Stomach (tissue), 8 donors: ENCODE measurements at regions not wholly inside any gene's neighbourhood (a gene's known extent, or its start where the extent isn't known, plus 50 kb on each side); places are given as distances from the start of the nearest gene placed in this dataset.

Experiments
- DNase-seq, 2 donors: peaks; one replicate each; pipeline versions ENCODE4 v3.0.0 to v3.0.0-alpha.2; 2013 to 2019
- H3K27ac ChIP-seq, 5 donors: fragments of 200-600 bp in 4 of 5; sonication (generic) in 4 of 5; one replicate each; pipeline ENCODE4 v1.5.1; 2013 to 2019; ENCODE audit warnings: mild to moderate bottlenecking in 1 of 5, moderate library complexity in 1 of 5
- H3K27me3 ChIP-seq, 3 donors: fragments of 200-600 bp; sonication (generic); one replicate each; pipeline ENCODE4 v1.5.1; 2017 to 2019; ENCODE audit warnings: mixed run types in 1 of 3
- H3K36me3 ChIP-seq, 4 donors: fragments of 200-600 bp; sonication (generic); 1 replicate in 3 of 4; 2 replicates in 1 of 4; pipeline ENCODE4 v1.5.1; 2016 to 2019
- H3K4me1 ChIP-seq, 4 donors: fragments of 200-600 bp; sonication (generic); one replicate each; pipeline ENCODE4 v1.5.1; 2016 to 2019
- H3K4me3 ChIP-seq, 4 donors: fragments of 200-600 bp; sonication (generic) in 3 of 4; one replicate each; pipeline ENCODE4 v1.5.1; 2016 to 2019; ENCODE audit warnings: mild to moderate bottlenecking in 1 of 4
- H3K9me3 ChIP-seq, 4 donors: fragments of 200-600 bp; sonication (generic); one replicate each; pipeline ENCODE4 v1.5.1; 2016 to 2019
- CTCF ChIP-seq, 7 experiments: fragments of 450-650 bp in 4 of 7; fragments of 200-600 bp in 3 of 7; sonication (generic) in 3 of 7; IDR thresholded peaks; one replicate each; pipeline ENCODE4 v1.5.1; 2016 to 2019; ENCODE audit warnings: antibody characterized with exemption in 7 of 7, control low read depth in 2 of 7, mild to moderate bottlenecking in 1 of 7
- EP300 ChIP-seq: sonication (generic); formaldehyde crosslinking; IDR thresholded peaks from one replicate; pipeline ENCODE4 v1.6.1; 2017; ENCODE audit warnings: antibody characterized with exemption
- POLR2A ChIP-seq, 4 donors: fragments of 450-650 bp; IDR thresholded peaks; one replicate each; pipeline ENCODE4 v1.6.1; 2016; ENCODE audit warnings: antibody characterized with exemption in 4 of 4, control low read depth in 2 of 4, mild to moderate bottlenecking in 1 of 4, moderate library complexity in 1 of 4
- POLR2AphosphoS5 ChIP-seq, 3 donors: sonication (generic); formaldehyde crosslinking; IDR thresholded peaks; one replicate each; pipeline ENCODE4 v1.6.1; 2016; ENCODE audit warnings: antibody characterized with exemption in 3 of 3
- WGBS, 5 donors: extraction: QIAGEN DNeasy Blood & Tissue Kit in 3 of 5; methylation state at CpG; one replicate each; pipeline versions ENCODE4 v1.1.5 to v1.1.7; 2013 to 2018; 5-methylcytosine and 5-hydroxymethylcytosine counted together
- intact Hi-C: fragments of 100-400 bp; cut with DNase I; formaldehyde crosslinking; loops from one replicate; pipeline ENCODE4 v1.15.1; 2023; ENCODE audit warnings: low total_unique reads
- donor health status: healthy with polysubstance abuse.
- donor health status: Bipolar disorder and iron deficiency.
- donor health status: healthy.

GRCh38 chr2:188664416-188664815, 309.8 kb upstream of the COL3A1 start:
- Histone ChIP-seq H3K4me3 (no peak overlapping the region), H3K36me3 (no peaks in the 10 kb centered on the region), H3K27ac (no peak overlapping the region), H3K4me1 (no peaks in the 10 kb centered on the region), H3K27me3 (no peaks in the 10 kb centered on the region), H3K9me3 (no peaks in the 10 kb centered on the region)
- 64 to 79% (median 77%) methylated on average over 2 of the region's 2 CpGs for WGBS, 5 donors
- peak in 1 of 2 donors; percentile 23 for DNase-seq
- intact Hi-C loops: no loop called here
- no peak for TF ChIP-seq POLR2A (IDR thresholded peaks at IDR 0.05)
- TF ChIP-seq CTCF (IDR thresholded peaks at IDR 0.05): no peak
- TF ChIP-seq EP300: no peak
- TF ChIP-seq POLR2AphosphoS5 (IDR thresholded peaks at IDR 0.05): no peak

GRCh38 chr2:188664951-188665595, 309.1 kb upstream of the COL3A1 start:
- H3K4me1 ChIP-seq: no peaks in the 10 kb centered on the region
- intact Hi-C loops: no loop called here
- 69 to 77% (median 75%) methylated on average over 3 of the region's 3 CpGs for WGBS, 5 donors
- H3K4me3 ChIP-seq: no peak overlapping the region
- no peak for TF ChIP-seq EP300
- no peak for TF ChIP-seq POLR2A (IDR thresholded peaks at IDR 0.05)
- TF ChIP-seq POLR2AphosphoS5 (IDR thresholded peaks at IDR 0.05): no peak
- no peak for TF ChIP-seq CTCF (IDR thresholded peaks at IDR 0.05)
- no peaks in the 10 kb centered on the region for H3K36me3 ChIP-seq
- no peaks in the 10 kb centered on the region for H3K9me3 ChIP-seq
- H3K27me3 ChIP-seq: no peaks in the 10 kb centered on the region
- H3K27ac ChIP-seq: no peak overlapping the region
- DNase-seq: no peak

- TF ChIP-seq EP300 (no peak), POLR2A (IDR thresholded peaks at IDR 0.05) (no peak), POLR2AphosphoS5 (IDR thresholded peaks at IDR 0.05) (no peak), CTCF (IDR thresholded peaks at IDR 0.05) (no peak)
- no peaks in the 10 kb centered on the region for H3K27me3 ChIP-seq
- no peaks in the 10 kb centered on the region for H3K4me1 ChIP-seq
- H3K36me3 ChIP-seq: no peaks in the 10 kb centered on the region
- no peak overlapping the region for H3K27ac ChIP-seq
- H3K4me3 ChIP-seq: no peak overlapping the region
- intact Hi-C loops: no loop called here
- no peak for DNase-seq
- no peaks in the 10 kb centered on the region for H3K9me3 ChIP-seq
Measured at GRCh38 chr2:188665727-188666304, 308.4 kb upstream of the COL3A1 start.

- no peaks in the 10 kb centered on the region for H3K27me3 ChIP-seq
- H3K27ac ChIP-seq: no peak overlapping the region
- no peaks in the 10 kb centered on the region for H3K36me3 ChIP-seq
- TF ChIP-seq POLR2A (IDR thresholded peaks at IDR 0.05): no peak
- no peak for TF ChIP-seq POLR2AphosphoS5 (IDR thresholded peaks at IDR 0.05)
- TF ChIP-seq EP300: no peak
- no peak for TF ChIP-seq CTCF (IDR thresholded peaks at IDR 0.05)
- no peaks in the 10 kb centered on the region for H3K4me1 ChIP-seq
- H3K9me3 ChIP-seq: no peaks in the 10 kb centered on the region
- no peak for DNase-seq
- intact Hi-C loops: no loop called here
- no peak overlapping the region for H3K4me3 ChIP-seq
Measured at GRCh38 chr2:188666503-188666902, 307.7 kb upstream of the COL3A1 start.
